Jurkat, Clone E6-1 (cell line): ENCODE measurements at regions not wholly inside any gene's neighbourhood (a gene's known extent, or its start where the extent isn't known, plus 50 kb on each side); places are given as distances from the start of the nearest gene placed in this dataset.
"Not testable (repeated sequence)": the region's sequence is repeated elsewhere in the genome, so short reads cannot be mapped to it uniquely, and the experiment has no call there.

Experiments
- DNase-seq: peaks from one replicate; pipeline ENCODE4 v3.0.0-alpha.2; 2011; ENCODE audit warnings: low read depth, low spot score
- H3K4me3 ChIP-seq: 2 replicates; pipeline ENCODE4 v1.5.1; 2011; ENCODE audit warnings: mild to moderate bottlenecking, low read length, control low read depth, moderate library complexity

GRCh38 chr13:37510441-37510840 lies 88.1 kb downstream of the POSTN start:
- DNase-seq = no peak
- no peak overlapping the region for H3K4me3 ChIP-seq

GRCh38 chr13:37505531-37505930 lies 93.0 kb downstream of the POSTN start:
- DNase-seq = no peak
- no peak overlapping the region for H3K4me3 ChIP-seq

- no peak for DNase-seq
- H3K4me3 ChIP-seq = no peak overlapping the region
These were observed 94.3 kb downstream of the POSTN start for GRCh38 chr13:37504251-37504650.

GRCh38 chr13:37503287-37503686 lies 95.3 kb downstream of the POSTN start:
- H3K4me3 ChIP-seq = no peak overlapping the region
- no peak for DNase-seq

GRCh38 chr13:37502303-37502993 lies 96.1 kb downstream of the POSTN start:
- H3K4me3 ChIP-seq, DNase-seq: not testable (repeated sequence)

- no peak overlapping the region for H3K4me3 ChIP-seq
- no peak for DNase-seq
These were observed 97.4 kb downstream of the POSTN start for GRCh38 chr13:37501187-37501586.

GRCh38 chr13:37495046-37495445 lies 103.5 kb downstream of the POSTN start:
- no peak overlapping the region for H3K4me3 ChIP-seq
- no peak for DNase-seq

- DNase-seq = no peak
- no peak overlapping the region for H3K4me3 ChIP-seq
These were observed 104.8 kb downstream of the POSTN start for GRCh38 chr13:37493775-37494174.

- no peak overlapping the region for H3K4me3 ChIP-seq
- DNase-seq = no peak
These were observed 105.6 kb downstream of the POSTN start for GRCh38 chr13:37492741-37493514.

- H3K4me3 ChIP-seq = no peak overlapping the region
- DNase-seq = no peak
These were observed 106.5 kb downstream of the POSTN start for GRCh38 chr13:37492075-37492474.

GRCh38 chr13:37491661-37492060 lies 106.9 kb downstream of the POSTN start:
- no peak for DNase-seq
- H3K4me3 ChIP-seq = no peak overlapping the region

- DNase-seq = no peak
- H3K4me3 ChIP-seq = no peak overlapping the region
These were observed 108.3 kb downstream of the POSTN start for GRCh38 chr13:37490176-37490779.

GRCh38 chr13:37488726-37489125 lies 109.8 kb downstream of the POSTN start:
- H3K4me3 ChIP-seq = no peak overlapping the region
- DNase-seq = no peak

- no peak overlapping the region for H3K4me3 ChIP-seq
- DNase-seq = no peak
These were observed 112.3 kb downstream of the POSTN start for GRCh38 chr13:37486171-37486681.

- DNase-seq = no peak
- H3K4me3 ChIP-seq = no peak overlapping the region
These were observed 112.8 kb downstream of the POSTN start for GRCh38 chr13:37485756-37486155.

GRCh38 chr13:37484056-37484455 lies 114.5 kb downstream of the POSTN start:
- no peak overlapping the region for H3K4me3 ChIP-seq
- no peak for DNase-seq

GRCh38 chr13:37482331-37482730 lies 116.2 kb downstream of the POSTN start:
- no peak overlapping the region for H3K4me3 ChIP-seq
- no peak for DNase-seq

- no peak for DNase-seq
- no peak overlapping the region for H3K4me3 ChIP-seq
These were observed 116.7 kb downstream of the POSTN start for GRCh38 chr13:37481885-37482227.

GRCh38 chr13:37481011-37481884 lies 117.3 kb downstream of the POSTN start:
- no peak overlapping the region for H3K4me3 ChIP-seq
- no peak for DNase-seq
